ENCODE measurements at regions not wholly inside any gene's neighbourhood (a gene's known extent, or its start where the extent isn't known, plus 50 kb on each side); places are given as distances from the start of the nearest gene placed in this dataset.

GRCh38 chr11:104652996-104653395, 245.3 kb downstream of the CASP12 start:
- DNase-seq = no peak

- DNase-seq = peak; percentile 52
Observed at GRCh38 chr11:104650234-104650633, 248.0 kb downstream of the CASP12 start.

GRCh38 chr11:104649002-104649401, 249.3 kb downstream of the CASP12 start:
- no peak for DNase-seq

- DNase-seq = no peak
Observed at GRCh38 chr11:104645261-104646222, 252.7 kb downstream of the CASP12 start.

DNA sequence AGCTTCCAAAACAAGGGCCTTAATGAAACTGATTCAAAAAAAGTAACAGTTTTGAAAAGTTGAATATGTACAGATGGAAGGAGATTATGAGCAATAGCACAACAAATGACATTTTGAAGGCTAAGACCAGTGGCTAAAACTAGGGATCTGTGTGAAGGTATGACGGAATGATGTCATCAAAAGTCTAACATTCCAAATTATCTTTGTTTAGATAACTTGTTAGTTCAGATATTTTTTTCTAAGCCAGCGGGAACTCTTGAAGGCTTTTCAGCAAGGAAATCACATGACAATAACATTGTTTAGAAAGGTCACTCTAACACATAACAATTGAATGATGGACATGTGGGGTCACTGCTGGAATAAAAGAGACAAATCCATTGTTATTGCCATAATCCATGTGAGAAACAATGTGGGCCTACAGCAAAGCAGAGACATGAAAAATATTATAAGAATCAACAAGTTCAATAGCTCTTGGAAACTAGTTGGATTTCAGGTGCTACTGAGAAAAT, 260.5 kb downstream of the CASP12 start:
- DNase-seq = no peak

DNA sequence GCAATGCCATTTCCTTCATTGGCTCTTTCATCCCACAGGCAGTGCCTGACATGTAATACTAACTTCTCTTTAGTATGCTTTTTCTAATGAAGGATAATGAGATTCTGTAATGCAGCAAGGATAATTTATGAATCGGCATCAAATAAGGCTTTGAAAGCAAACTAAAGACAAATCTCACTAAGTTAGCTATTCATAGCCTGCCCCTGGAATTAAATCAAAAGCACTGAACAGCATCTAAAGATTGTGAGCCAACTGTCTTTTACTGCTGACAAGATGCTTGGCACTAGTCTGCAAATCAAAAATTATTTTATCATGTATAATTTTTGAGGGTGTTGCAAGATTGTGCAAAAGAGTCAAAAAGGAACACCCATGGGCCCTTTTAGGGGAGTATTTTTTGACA, 265.0 kb downstream of the CASP12 start:
- no peak for DNase-seq

DNA sequence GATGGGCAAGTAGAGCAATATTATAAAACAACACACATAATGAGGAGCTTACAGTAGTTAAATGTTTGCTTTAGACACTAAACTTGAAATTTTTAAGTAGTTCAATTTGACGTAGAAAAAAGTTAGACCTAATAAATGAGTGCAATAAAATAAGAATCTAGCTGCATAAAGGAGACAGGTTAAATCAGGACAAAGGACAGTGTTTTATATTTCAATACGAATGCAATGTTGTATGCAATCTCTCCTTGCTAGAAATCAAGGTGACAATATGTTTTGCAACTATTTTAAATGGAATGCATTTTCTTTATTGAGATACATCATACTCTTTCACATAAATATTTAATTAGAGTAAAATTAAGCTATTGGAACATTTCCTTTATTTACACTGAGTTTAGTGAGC, 267.9 kb downstream of the CASP12 start:
- DNase-seq = no peak

DNA sequence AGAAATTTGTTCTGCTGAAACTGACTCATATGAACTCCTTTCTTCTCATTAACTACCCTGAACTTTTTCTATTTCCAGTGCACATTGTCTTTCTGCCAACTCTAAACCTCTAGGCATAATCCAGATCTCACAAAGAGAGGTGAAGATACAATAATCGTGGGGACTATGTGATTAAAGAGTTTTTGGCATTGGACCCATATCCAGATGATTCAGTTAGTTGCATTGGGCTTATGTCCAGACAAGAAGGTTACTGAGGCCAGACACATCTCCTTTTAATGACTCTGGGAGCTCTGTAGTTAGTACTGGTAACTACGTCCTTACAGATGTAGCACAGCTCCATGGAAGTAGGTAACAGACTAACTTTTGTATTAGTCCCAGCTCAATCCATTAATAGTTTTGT, 273.0 kb downstream of the CASP12 start:
- DNase-seq = no peak

DNA sequence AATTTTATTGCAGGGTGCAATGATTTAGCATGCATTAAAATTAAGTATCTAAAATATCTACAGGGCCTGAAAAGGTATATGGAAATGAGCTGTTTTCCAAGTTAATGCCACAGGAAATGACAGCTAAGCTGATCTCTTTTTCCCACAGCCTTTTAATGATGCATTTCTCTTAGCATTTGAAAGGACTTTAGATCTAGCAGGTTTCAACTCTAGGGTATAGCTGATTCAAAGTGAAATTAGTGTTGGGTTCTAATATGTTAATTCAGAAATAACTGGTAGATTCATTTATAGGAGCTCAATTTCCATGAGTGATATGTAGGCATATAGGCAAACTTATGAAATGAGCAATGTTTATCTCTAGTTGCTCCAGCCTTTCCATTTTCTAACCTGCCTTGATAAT, 274.2 kb downstream of the CASP12 start:
- no peak for DNase-seq

- no peak for DNase-seq
Observed at GRCh38 chr11:104623518-104623917, 274.7 kb downstream of the CASP12 start.

- no peak for DNase-seq
Observed at GRCh38 chr11:104620991-104621390, 277.3 kb downstream of the CASP12 start.

DNA sequence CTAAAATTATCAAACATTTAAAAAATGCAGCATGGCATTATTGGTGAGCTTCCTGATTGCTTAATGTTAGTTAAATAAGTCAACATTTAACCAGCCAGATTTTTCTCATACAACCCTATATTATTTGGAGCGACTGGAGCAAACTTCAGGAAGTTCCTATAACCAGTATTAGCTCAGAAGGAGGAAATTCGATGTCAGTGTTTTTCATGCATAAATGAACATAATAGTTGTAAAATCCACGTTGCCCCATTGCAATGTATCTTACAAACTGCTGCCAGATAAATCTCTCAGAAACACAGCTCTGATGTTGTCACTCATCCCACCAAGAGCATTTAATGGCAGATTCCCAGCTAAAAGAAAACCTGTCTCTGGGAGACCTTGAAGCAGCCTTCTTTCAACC, 278.5 kb downstream of the CASP12 start:
- no peak for DNase-seq

GRCh38 chr11:104618954-104619353, 279.3 kb downstream of the CASP12 start:
- DNase-seq = no peak

DNA sequence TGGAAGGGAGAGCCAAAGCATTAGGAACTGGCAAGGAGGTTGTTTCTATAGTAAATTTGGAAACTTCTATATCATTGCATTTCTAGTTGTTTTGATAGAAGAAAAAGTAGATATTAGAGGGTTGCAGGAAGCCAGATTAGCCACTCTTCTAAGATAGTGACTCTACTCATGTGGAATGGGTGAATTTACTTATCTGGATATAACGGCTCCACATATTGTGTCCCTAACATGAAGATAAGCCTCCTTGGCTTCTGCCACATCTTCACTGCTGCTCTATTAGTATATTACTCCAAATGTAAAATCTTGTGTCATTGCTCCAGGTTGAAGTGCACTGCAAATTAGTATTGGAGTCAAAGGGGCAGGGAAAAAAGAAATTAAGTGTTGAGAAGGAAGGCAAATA, 283.3 kb downstream of the CASP12 start:
- no peak for DNase-seq

- DNase-seq = no peak
Observed at GRCh38 chr11:104614117-104614680, 284.1 kb downstream of the CASP12 start.

- DNase-seq = no peak
Observed at GRCh38 chr11:104610635-104611034, 287.6 kb downstream of the CASP12 start.

DNA sequence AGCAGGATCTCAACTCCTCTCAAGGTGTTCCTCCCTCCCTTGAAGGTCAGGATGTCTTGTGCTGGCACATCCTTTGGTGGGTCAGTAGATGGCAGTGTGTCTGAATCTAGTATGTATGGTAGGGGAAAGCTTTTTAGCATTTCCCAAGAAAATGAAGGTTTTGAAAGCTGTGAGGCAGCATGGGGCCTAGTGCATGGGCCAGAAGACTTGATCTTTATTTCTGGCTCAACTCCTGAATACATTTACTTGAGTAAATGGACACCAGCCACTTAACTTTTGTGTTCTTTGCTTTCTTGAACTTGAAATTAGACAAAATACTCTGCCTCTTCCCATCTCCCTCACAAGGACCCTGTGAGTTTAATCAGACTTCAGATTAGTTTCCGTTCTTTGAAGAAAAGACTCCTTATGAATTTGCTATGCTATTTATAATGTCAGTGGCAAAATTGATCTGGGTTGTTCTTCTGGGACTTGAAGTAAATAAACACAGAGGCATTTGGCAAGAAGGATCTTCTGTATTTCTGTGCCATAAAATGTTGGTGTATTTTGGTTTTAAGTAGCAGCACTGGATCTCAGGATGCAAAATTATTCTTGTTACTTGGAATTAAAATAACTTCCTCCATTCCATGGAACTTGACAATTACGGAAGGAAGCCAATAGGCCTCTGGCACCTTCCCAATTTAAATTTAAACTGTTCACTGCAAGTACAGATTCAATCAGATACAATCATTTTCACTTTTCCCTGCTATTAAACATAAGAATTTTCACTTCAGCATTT, 288.8 kb downstream of the CASP12 start:
- peak; percentile 35 for DNase-seq

- no peak for DNase-seq
Observed at GRCh38 chr11:104602643-104603042, 295.6 kb downstream of the CASP12 start.

GRCh38 chr11:104594228-104594958, 303.9 kb downstream of the CASP12 start:
- DNase-seq = no peak

GRCh38 chr11:104588970-104589369, 309.3 kb downstream of the CASP12 start:
- DNase-seq = no peak

GRCh38 chr11:104588446-104588845, 309.8 kb downstream of the CASP12 start:
- no peak for DNase-seq

GRCh38 chr11:104584823-104585222, 313.4 kb downstream of the CASP12 start:
- no peak for DNase-seq

DNA sequence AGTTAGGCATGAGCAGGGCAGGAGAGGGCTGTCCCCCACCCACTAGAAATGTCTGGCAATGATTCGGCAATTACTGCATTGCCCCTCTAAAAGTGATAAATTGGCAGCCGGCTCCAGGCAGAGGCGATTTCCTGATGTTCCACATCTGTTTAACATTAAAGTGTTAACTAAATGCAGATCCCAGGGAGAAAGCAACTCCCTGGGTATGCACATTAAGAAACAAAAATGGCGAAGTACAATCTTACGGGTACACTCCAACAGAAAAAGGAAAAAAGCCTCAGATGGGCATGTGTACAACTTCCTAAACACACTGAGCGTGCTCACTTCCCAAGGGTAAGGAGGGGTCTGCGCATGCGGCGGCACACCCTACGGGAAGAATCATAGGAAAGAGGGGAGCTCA, 314.4 kb downstream of the CASP12 start:
- DNase-seq = no peak

All from activated CD4-positive, alpha-beta T cell treated with anti-CD3 and anti-CD28 coated beads for 48 hours (primary cell).